Type B pancreatic cell (in vitro differentiated cells): ENCODE measurements at regions not wholly inside any gene's neighbourhood (a gene's known extent, or its start where the extent isn't known, plus 50 kb on each side); places are given as distances from the start of the nearest gene placed in this dataset.

Experiments used
- DNase-seq: peaks from one replicate; pipeline ENCODE4 v3.0.0; 2021; ENCODE audit warnings: mixed read lengths; ENCODE audit not compliant: unreplicated experiment; ENCODE audit errors: extremely low spot score
- H3K27ac Mint-ChIP-seq: 2 replicates; pipeline ENCODE4 v1.8.0; 2021; ENCODE audit warnings: mild to moderate bottlenecking, mixed read lengths
- H3K27me3 Mint-ChIP-seq: 2 replicates; pipeline ENCODE4 v1.8.0; 2021; ENCODE audit warnings: mixed read lengths
- H3K36me3 Mint-ChIP-seq: 2 replicates; pipeline ENCODE4 v1.8.0; 2021; ENCODE audit warnings: mixed read lengths
- H3K4me1 Mint-ChIP-seq: one replicate; pipeline ENCODE4 v1.8.0; 2021; ENCODE audit warnings: mixed read lengths; ENCODE audit not compliant: unreplicated experiment
- H3K4me3 Mint-ChIP-seq: 2 replicates; pipeline ENCODE4 v1.8.0; 2021; ENCODE audit warnings: mild to moderate bottlenecking, mixed read lengths
- H3K9me3 Mint-ChIP-seq: 2 replicates; pipeline ENCODE4 v1.8.0; 2021; ENCODE audit warnings: mixed read lengths
- TF ChIP-seq, protein P1 (sequence below): fragments of 200-600 bp; sonication (generic); conservative IDR thresholded peaks from 2 replicates; pipeline ENCODE4 v1.5.0; 2021; ENCODE audit warnings: antibody characterized with exemption, mild to moderate bottlenecking

DNA sequence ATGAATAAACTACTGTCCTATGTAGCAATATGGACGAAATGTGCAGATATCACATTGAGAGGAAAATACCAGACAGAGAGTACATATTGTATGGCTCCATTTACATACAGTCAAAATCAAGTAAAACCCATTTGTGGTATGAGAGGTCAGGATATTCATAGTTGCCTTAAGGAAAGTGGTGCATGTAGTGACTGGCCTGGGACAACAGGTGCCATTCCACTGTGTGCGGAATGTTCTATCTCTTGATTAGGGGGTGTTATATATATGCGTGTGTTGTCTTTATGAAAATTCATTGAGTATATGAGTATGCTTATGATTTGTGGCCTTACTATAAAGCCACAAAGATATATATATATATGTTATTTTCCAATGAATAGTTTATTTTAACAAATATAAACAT, 964.0 kb downstream of the SORCS3 start:
- Mint-ChIP-seq H3K4me3 (no peak overlapping the region), H3K27me3 (peaks cover 3% of the 10 kb centered on the region), H3K27ac (no peak overlapping the region), H3K9me3 (peaks cover 5% of the 10 kb centered on the region), H3K36me3 (no peaks in the 10 kb centered on the region), H3K4me1 (no peaks in the 10 kb centered on the region)
- DNase-seq = no peak
- TF ChIP-seq, protein P1, sequence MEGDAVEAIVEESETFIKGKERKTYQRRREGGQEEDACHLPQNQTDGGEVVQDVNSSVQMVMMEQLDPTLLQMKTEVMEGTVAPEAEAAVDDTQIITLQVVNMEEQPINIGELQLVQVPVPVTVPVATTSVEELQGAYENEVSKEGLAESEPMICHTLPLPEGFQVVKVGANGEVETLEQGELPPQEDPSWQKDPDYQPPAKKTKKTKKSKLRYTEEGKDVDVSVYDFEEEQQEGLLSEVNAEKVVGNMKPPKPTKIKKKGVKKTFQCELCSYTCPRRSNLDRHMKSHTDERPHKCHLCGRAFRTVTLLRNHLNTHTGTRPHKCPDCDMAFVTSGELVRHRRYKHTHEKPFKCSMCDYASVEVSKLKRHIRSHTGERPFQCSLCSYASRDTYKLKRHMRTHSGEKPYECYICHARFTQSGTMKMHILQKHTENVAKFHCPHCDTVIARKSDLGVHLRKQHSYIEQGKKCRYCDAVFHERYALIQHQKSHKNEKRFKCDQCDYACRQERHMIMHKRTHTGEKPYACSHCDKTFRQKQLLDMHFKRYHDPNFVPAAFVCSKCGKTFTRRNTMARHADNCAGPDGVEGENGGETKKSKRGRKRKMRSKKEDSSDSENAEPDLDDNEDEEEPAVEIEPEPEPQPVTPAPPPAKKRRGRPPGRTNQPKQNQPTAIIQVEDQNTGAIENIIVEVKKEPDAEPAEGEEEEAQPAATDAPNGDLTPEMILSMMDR = no peak

DNA sequence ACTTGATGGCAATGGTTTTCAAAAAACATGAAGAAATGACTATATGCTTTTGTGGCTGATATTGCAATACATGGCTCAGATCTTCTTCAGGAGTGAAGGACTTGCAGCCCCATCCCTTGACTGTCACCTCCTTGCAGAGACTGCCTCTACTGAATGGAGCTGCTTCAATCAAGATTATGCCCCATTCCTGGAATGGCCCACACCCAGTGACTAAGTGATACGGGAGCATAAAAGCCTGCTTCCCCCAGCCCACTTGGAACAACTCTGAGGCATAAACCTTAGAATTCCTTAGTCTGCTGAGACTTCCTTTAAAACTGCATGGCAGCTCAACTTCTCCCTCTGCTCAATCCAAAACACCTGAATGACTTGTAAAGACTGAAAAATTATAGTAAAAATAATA, 957.1 kb downstream of the SORCS3 start:
- Mint-ChIP-seq H3K4me3 (no peak overlapping the region), H3K9me3 (peaks cover 5% of the 10 kb centered on the region), H3K4me1 (no peaks in the 10 kb centered on the region), H3K27ac (no peak overlapping the region), H3K27me3 (peaks cover 3% of the 10 kb centered on the region), H3K36me3 (no peaks in the 10 kb centered on the region)
- TF ChIP-seq, protein P1 = no peak
- no peak for DNase-seq

DNA sequence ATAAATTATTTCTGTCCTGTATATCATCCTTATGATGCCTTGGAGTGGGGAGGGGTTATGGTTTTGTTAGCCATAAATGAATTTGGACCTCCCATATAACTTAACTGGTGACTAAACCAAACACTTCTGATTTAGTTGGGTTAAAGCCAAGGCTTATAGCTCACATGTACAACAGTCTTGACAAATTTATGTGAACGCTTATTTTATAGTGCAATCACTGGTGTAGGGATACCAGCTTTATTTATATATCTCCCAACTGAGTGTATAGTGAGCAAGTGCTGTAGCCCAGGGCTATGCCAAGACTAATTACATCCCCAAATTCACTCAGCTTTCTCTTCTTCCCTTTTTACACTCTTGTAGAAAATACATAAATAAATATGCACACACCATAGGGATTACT, 956.2 kb downstream of the SORCS3 start:
- no peak overlapping the region for H3K4me3 Mint-ChIP-seq
- no peak overlapping the region for H3K27ac Mint-ChIP-seq
- H3K9me3 Mint-ChIP-seq = no peaks in the 10 kb centered on the region
- no peak for DNase-seq
- H3K27me3 Mint-ChIP-seq = peaks cover 4% of the 10 kb centered on the region
- TF ChIP-seq, protein P1 = no peak
- H3K4me1 Mint-ChIP-seq = no peaks in the 10 kb centered on the region
- H3K36me3 Mint-ChIP-seq = no peaks in the 10 kb centered on the region

DNA sequence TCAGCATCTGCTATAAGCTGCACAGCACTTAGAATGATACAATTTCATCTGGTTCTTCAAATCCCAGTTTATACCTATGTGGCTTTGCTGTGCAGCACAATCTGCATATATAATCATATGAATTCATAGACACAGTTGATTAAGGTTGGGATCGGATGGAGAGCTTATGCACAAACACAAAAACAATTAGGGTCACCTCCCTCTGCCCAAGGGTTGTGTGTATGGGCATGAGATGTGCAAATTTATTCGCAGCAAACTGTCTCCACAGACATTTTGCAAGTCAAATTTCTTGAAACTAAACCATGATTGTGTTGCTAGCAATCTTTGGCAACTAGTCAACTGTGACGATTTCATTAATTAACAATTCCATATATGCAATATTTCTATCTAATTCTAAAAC, 955.7 kb downstream of the SORCS3 start:
- Mint-ChIP-seq H3K36me3 (no peaks in the 10 kb centered on the region), H3K9me3 (no peaks in the 10 kb centered on the region), H3K27ac (no peak overlapping the region), H3K4me3 (no peak overlapping the region), H3K27me3 (peaks cover 4% of the 10 kb centered on the region), H3K4me1 (peaks cover 5% of the 10 kb centered on the region)
- TF ChIP-seq, protein P1 = no peak
- no peak for DNase-seq

DNA sequence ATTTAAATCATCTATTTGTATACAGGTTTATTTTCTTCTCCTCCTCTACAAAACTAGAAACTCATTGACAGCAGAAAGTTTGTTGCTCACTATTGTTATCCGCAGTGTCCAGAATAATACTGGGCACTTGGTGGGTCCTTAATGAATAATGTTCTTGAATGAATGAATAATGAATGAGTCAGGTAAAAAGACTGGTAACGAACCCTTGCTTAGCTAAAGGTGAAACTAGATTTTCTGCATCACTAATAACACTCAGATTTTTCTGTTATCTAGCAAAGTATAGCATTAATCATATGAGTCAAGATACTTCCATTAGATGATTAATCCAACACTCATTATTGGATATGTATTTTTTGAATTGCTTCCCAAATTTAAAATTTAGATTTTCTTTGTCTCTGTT, 953.2 kb downstream of the SORCS3 start:
- Mint-ChIP-seq H3K9me3 (no peaks in the 10 kb centered on the region), H3K4me3 (no peak overlapping the region), H3K36me3 (no peaks in the 10 kb centered on the region), H3K27me3 (peaks cover 4% of the 10 kb centered on the region), H3K27ac (no peak overlapping the region), H3K4me1 (peaks cover 10% of the 10 kb centered on the region)
- DNase-seq = no peak
- TF ChIP-seq, protein P1 = no peak

DNA sequence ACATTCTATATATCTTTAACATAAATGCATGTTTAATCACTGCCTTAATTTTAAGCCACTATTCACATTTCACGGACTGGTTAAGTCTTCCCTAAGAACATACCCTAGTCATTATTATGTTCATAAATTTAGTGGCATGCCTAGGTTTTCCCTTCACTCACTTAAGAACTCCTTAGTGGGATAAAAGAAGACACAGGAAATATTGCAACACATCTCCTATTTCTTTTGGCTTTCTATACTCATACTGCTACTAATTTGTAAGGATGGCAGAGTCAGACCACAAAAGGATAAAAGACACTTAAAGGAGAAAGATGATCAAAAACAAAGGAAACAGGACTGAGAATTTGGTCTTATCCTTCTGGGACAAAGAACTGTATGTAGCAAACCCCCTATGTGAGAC, 951.4 kb downstream of the SORCS3 start:
- peaks cover 4% of the 10 kb centered on the region for H3K27me3 Mint-ChIP-seq
- no peak for DNase-seq
- no peaks in the 10 kb centered on the region for H3K9me3 Mint-ChIP-seq
- TF ChIP-seq, protein P1 = no peak
- peaks cover 10% of the 10 kb centered on the region for H3K4me1 Mint-ChIP-seq
- no peak overlapping the region for H3K27ac Mint-ChIP-seq
- H3K4me3 Mint-ChIP-seq = no peak overlapping the region
- no peaks in the 10 kb centered on the region for H3K36me3 Mint-ChIP-seq
